ENCODE measurements at regions not wholly inside any gene's neighbourhood (a gene's known extent, or its start where the extent isn't known, plus 50 kb on each side); places are given as distances from the start of the nearest gene placed in this dataset.
"Not testable (repeated sequence)": the region's sequence is repeated elsewhere in the genome, so short reads cannot be mapped to it uniquely, and the experiment has no call there.

- no peak for DNase-seq
These were observed 315.0 kb downstream of the IPMK start for GRCh38 chr10:57952741-57953140.

- DNase-seq: no peak
These were observed 317.2 kb downstream of the IPMK start for GRCh38 chr10:57950442-57950974.

DNA sequence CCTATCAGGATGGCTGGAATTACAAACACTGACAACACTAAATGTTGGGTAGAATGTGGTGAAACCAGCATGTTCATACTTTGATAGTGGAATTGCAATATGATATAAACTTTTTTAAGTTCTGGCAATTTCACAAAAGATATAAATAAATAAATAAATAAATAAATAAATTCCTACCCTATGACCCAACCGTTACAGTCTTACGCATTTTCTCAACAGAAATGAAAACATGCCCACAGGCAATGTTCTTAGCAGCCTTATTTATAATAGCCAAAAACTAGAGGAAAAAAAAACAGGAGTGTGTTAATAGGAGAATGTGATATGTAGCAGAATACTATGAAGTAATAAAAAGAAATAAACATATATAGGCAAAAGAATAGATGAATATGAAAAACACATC lies 318.9 kb downstream of the IPMK start:
- DNase-seq: no peak

DNA sequence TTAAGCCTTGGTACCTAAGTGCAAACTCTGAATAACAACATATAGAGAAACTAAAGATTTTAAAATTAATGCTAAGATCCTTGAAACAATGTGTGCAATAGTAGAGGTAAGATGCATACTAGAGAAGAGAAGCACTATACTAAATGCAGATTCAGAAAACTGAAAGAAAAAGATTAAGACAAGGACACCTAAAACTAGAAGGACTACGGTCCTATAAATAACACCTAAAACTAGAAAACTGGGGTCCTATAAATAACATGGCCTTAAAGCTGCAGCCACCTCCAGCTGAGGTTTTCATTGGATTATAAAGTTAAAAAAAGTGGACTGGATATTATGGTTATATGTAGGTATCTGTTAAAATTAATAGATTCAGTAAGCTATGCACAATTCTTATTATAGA lies 320.9 kb downstream of the IPMK start:
- DNase-seq: no peak

- DNase-seq: no peak
These were observed 324.0 kb downstream of the IPMK start for GRCh38 chr10:57943701-57944100.

GRCh38 chr10:57925045-57925444 lies 342.6 kb downstream of the IPMK start:
- DNase-seq: no peak

DNA sequence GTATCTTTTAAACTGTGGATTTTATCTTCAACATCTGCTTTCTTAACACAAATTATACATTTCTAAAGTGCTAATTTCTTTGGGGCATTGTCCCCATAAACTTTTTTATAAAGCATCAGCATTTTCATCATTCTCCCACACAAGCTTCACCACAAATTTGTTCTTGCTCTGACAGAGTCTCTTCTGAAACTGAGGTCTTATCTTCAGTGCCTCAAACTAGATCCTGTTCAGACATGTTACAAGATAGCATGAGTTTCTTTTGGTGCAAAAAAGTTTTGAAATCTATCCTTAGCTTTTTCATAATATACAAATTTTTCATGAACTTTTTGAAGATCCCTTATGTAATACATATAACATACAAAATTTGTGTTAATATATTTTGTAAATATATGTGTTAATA lies 346.6 kb downstream of the IPMK start:
- DNase-seq: no peak

DNA sequence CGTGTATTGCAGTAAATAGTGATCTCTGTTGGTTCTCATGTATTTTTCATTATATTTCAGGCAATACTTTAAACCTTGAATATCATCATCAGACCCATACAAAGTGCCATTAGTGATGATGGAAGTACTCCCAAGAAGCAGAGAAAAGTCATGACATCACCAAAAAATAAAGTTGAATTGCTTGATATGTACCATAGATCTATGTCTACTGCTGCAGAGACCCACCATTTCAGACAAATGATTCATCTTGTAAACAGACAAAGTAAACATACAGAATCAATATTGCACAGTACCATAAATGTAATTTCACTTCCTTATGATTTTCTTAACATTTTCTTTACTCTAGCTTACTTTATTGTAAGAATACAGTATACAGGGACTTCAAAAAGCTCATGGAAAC lies 347.8 kb downstream of the IPMK start:
- no peak for DNase-seq

DNA sequence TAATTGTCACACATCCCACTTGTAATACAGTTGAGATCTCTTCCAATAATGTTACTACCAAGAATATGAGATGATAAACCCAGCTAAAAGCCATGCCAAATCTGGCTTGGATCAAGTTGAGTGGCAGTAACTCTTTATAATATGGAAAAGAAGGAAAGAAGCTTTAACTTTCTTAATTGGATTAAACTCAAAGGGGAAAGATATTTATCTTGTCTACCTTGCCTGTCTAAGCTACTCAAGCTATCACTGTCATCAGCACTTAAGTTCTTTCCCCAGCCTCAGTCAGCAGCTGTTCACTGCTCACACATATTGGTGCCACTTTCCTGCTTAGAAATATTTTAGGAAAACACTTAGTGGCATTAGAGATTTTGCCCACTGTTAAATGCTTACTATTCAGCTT lies 350.7 kb downstream of the IPMK start:
- DNase-seq: no peak

GRCh38 chr10:57905861-57906260 lies 361.8 kb downstream of the IPMK start:
- DNase-seq: no peak

- no peak for DNase-seq
These were observed 362.7 kb downstream of the IPMK start for GRCh38 chr10:57905010-57905409.

- DNase-seq: no peak
These were observed 369.5 kb downstream of the IPMK start for GRCh38 chr10:57898231-57898630.

GRCh38 chr10:57897611-57898010 lies 370.1 kb downstream of the IPMK start:
- DNase-seq: no peak

DNA sequence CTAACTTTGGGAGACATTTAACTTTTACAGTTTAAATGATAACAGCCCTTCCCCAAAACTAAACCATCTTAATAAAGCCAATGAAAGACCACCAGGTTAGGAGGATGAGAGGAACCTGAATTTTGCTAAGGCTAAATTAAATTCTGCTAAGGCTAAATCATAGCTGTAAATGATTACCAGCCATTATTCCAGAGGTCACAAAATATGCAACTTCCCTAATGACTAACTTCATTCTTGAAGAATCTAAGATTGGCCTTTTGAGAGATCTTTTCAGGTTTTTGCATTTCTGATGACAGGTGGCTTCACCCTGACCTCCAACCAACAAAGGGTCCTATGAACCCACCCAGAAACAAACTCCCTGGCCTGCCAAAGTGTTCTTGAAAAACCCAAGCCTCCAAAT lies 373.3 kb downstream of the IPMK start:
- DNase-seq: no peak

DNA sequence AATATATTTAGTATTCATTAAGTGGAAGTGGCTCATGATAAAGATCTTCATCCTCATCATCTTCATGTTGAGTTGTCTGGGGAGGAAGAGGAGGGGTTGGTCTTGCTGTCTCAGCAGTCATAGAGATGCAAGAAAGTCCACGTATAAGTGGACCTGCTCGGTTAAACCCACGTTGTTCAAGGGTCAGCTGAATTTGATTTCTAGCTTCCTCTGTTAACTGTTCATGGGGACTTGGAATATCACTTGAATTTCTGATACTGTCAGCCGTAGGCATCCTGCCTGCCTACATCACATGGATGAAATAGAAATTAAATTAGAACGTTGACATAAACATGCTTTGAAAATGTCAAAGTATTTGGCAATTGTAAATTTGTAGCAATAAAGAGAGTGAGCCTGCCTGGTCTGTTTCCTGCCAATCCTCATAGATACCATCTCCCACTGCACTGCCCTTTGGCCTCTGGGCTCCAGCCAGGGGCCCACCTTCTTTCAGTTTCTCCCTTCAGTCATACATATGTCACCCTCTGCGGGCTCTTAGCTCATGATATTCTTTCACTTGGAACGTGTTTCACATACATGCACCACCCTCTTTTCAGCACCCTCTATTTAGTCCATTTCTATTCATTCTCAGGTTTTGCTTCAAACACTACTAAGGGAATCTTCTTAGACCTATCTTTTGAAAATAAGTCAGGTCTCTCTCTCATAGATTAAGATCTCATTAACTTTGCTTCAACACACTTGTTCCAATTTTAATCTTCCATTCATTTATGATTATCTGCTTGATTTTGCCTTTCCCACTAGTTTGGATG lies 376.3 kb downstream of the IPMK start:
- no peak for DNase-seq

DNA sequence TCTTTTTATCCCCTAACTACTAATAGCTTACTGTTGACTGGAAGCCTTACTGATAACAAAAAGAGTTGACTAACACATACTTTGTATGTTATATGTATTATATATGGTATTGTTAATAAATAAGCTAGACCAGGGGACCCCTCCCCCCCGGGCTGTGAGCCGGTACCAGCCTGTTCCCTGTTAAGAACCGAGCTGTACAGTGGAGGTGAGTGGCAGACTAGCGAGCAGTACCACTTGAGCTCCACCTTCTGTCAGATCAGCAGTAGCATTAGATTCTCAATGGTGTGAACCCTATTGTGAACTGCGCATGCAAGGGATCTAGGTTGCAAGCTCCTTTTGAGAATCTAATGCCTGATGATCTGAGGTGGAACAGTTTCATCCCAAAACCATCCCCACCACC lies 377.0 kb downstream of the IPMK start:
- no peak for DNase-seq

GRCh38 chr10:57885618-57885968 lies 382.1 kb downstream of the IPMK start:
- not testable (repeated sequence) for DNase-seq

DNA sequence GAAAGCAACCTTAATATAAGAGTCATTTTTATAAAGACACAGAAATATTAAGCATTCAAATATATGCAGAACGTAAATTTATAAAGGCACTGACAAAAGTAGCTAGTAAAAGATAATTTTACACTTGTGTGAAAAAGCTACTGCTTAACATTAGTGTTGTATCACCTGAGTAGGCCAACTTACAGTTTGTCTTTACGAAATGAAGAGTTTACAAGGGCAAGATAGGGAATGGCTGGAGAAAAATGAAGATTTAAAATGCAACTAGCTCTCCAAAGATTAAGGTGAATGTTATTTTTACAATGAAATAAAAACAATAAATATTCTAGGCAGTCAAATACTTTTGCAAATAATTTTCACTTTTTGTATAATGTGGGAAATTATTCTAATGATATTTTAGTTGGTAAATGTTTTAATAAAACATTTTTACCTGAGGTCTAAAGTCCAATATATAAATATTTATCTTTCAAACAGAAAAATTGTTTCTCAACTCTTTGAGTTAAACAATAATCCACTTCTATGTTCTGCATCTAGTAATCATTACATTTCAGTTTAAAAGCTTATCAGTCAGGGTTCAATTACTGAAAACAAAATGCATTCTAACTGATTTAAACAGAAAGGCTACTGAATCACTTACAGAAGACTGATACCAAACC lies 382.6 kb downstream of the IPMK start:
- no peak for DNase-seq

DNA sequence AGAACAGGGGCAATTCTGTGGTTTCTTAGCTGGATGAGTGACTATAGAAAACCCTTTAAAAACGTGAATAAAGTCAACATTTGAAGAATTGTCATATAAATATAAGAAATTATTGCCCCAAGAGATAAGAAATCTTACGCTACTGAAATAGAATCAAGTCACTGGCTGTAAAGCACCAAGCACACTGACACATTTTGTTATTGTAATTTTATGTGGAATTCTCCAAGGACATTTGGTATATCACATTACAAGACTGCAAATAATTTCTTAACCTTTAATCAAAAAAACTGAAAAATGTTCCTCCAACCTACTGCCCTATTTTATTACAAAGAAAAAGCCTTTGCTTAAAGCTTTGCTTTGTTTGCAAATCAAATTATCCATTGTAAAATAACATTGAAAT lies 383.3 kb downstream of the IPMK start:
- DNase-seq: no peak

- no peak for DNase-seq
These were observed 387.1 kb downstream of the IPMK start for GRCh38 chr10:57880446-57881227.

- no peak for DNase-seq
These were observed 392.9 kb downstream of the IPMK start for GRCh38 chr10:57874810-57875209.

DNA sequence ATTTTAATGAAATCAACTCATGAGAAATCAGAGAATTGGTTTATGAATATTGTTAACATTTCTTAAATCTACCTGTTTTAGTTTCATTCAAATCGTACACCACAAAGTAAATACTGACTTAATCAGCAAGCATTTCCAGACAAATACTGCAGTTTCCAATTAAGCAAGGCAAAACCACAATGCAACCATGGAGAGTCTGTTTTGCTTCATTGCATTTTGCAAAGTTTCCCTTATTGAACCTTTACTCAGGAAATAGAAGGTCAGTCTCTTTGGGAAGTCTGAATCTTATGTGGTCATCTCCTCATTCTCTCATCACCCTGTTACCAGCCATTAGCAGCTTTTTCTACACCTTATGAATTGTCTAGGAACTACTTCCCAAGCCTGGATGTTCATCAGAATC lies 400.5 kb downstream of the IPMK start:
- DNase-seq: peak; percentile 8

DNA sequence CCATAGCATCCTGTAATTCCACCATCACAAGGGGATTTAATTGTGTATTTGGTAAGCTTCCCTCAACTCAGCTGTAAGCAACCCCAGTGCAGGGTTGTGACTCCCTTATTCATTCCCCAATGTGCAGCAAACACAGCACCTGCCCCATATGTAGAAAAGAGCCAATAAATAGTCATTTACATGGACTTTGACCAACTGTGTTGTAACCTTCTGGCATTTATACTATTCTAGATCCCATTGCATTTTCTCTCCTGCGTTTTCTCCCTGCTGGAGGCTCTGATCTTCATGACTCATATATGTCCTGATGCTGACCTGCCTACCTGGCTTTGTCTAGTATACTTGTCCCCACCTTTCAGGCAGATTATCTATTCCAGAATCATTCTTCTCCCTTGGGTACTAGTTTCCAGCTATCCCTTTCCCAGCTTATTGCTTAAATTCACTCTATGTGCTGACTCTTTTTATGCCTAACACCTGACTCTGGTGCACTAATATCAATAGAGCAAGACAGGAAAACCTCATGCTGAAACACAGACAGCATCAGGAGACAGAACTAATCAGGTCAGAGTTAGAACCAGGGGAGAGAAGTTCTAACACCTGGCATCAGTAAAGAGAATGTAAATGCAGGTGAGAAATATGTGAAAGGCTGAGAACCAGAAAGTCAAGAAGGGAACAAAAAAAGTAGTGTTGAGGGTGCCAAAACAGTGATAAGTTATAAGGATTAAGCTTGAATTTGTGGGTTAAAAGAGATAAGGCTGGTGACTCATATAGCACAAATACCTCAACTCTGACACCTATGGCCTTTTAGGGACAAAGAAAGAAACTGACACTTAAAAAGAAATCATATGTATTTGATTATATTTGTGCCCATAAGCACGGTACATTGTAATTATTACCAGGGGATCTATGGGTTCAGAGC lies 402.7 kb downstream of the IPMK start:
- no peak for DNase-seq

All from DMS79 treated with DMSO at 0.1 percent for 48 hours (cell line).